Fibroblast of mammary gland (primary cell): ENCODE measurements at regions not wholly inside any gene's neighbourhood (a gene's known extent, or its start where the extent isn't known, plus 50 kb on each side); places are given as distances from the start of the nearest gene placed in this dataset.
"Not testable (repeated sequence)": the region's sequence is repeated elsewhere in the genome, so short reads cannot be mapped to it uniquely, and the experiment has no call there.

ENCODE experiments used
- DNase-seq: peaks from one replicate; pipeline ENCODE4 v3.0.0-alpha.2; 2010; ENCODE audit warnings: low read depth
- H3K4me3 ChIP-seq: 2 replicates; pipeline ENCODE4 v1.5.1; 2011; ENCODE audit warnings: low read depth, mild to moderate bottlenecking, low read length, moderate library complexity; ENCODE audit not compliant: control insufficient read depth
- TF ChIP-seq, protein P1 (sequence below): conservative IDR thresholded peaks from 2 replicates; pipeline ENCODE4 v1.5.1; 2011; ENCODE audit warnings: low read depth, low read length, inconsistent platforms; ENCODE audit not compliant: control insufficient read depth, insufficient read depth

DNA sequence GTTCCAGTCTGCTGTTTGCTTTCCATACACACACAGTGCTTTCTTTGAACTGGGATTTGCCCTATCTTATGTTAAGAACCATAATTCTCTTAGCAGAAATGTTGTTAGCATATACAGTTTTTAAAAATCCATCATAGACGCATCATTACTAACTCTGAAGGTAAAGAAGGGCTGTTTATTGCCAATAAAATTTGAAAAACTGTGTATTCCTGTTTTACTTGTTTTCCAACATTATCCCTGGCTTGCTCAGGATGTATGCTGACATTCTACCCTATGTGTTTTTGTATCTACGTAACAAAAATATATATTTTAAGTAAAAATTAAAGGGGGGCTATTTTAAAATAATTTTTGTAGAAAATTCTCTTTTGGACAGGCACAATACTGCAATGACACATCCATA, 857.2 kb downstream of the BRINP3 start:
- TF ChIP-seq, protein P1, sequence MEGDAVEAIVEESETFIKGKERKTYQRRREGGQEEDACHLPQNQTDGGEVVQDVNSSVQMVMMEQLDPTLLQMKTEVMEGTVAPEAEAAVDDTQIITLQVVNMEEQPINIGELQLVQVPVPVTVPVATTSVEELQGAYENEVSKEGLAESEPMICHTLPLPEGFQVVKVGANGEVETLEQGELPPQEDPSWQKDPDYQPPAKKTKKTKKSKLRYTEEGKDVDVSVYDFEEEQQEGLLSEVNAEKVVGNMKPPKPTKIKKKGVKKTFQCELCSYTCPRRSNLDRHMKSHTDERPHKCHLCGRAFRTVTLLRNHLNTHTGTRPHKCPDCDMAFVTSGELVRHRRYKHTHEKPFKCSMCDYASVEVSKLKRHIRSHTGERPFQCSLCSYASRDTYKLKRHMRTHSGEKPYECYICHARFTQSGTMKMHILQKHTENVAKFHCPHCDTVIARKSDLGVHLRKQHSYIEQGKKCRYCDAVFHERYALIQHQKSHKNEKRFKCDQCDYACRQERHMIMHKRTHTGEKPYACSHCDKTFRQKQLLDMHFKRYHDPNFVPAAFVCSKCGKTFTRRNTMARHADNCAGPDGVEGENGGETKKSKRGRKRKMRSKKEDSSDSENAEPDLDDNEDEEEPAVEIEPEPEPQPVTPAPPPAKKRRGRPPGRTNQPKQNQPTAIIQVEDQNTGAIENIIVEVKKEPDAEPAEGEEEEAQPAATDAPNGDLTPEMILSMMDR: no peak
- H3K4me3 ChIP-seq: no peak overlapping the region
- DNase-seq: no peak

DNA sequence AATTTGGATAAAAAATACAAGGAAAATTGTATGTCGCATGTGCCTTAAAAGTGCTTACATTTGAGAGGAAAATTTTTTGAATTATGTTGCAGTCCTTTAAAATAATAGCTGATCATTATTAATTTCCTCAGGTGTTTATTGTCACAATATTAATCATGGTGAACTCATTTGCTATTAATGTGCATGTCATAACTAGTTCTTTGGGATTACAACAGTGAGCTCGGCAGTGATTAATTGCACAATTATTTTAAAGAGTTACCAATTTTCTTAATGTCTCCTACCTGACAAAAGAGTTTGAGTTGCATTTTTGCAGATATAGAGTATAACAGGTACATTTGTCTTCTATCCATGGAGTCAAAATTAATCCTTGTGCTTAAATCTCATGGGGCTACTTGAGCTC, 854.3 kb downstream of the BRINP3 start:
- TF ChIP-seq, protein P1: no peak
- no peak for DNase-seq
- H3K4me3 ChIP-seq: no peak overlapping the region

DNA sequence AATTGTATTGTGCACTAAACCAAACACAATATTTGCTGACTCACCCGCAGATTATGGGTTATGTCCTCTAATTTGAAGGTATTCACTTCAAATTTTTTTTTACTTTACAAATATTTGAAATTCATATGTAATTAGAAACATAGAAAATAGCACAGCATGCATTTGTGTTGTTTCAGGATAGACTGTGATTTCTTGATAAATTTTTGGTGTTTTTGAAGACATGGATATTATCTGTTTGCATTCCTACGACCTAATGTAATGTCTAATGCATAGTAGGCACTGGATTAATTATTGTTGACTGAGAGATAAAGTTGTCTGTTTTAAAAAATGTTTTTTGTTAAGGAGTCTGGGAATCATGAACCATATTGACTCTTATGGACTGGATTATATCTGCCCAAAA, 850.2 kb downstream of the BRINP3 start:
- DNase-seq: no peak
- no peak overlapping the region for H3K4me3 ChIP-seq
- TF ChIP-seq, protein P1: no peak

DNA sequence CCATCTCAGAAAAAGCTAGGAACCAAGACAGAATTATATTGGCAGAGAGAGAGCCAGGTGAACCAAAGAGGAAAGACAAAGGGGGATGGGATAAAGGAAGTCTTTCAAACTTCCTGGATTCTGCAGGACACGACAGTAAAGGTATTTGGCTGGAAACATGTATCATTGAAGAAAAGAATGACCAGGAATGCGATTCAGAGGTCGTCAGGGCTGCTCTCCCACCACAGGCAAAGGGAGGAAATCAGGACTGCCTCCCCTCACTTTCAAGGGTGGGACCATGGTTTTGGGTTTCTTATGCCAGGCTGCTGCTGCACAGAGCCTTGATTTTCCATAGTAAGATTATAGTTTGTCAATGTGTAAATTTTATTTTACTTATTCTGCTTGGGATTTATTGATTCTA, 848.8 kb downstream of the BRINP3 start:
- TF ChIP-seq, protein P1: no peak
- no peak for DNase-seq
- H3K4me3 ChIP-seq: no peak overlapping the region

DNA sequence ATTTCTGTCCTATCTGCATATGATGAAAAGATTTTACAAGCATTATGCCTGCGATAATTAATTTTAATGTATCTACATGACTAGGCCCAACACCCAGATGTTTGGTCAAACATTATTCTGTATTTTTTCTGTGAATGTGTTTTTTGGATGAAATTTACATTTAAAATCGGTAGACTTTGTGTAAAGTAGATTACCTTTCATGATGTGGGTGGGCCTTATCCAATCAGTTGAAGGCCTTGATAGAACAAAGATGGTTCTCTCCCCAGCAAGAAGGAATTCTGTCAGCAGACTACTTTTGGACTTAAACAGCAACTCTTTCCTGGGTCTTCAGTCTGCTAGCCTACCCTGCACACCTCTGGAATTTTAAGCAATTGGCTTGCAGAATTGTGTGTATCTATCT, 844.0 kb downstream of the BRINP3 start:
- no peak for DNase-seq
- TF ChIP-seq, protein P1: no peak
- no peak overlapping the region for H3K4me3 ChIP-seq

DNA sequence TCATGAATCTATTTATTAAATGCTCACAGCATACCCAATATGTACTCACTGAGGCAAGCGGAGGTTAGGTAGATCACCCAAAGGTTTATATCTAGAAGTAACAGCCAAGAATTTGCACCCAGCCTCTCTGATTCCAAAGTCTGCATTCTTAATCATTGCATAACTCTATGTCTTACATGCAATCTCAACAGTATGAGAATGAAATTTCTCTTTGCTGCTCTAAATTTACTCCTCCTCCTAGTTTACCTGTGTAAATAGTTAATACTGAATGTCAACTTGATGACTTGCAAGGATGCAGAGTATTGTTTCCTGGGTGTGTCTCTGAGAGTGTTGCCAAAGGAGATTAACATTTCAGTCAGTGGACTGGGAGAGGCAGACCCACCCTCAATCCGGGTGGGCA, 840.6 kb downstream of the BRINP3 start:
- H3K4me3 ChIP-seq: no peak overlapping the region
- DNase-seq: no peak
- TF ChIP-seq, protein P1: no peak

DNA sequence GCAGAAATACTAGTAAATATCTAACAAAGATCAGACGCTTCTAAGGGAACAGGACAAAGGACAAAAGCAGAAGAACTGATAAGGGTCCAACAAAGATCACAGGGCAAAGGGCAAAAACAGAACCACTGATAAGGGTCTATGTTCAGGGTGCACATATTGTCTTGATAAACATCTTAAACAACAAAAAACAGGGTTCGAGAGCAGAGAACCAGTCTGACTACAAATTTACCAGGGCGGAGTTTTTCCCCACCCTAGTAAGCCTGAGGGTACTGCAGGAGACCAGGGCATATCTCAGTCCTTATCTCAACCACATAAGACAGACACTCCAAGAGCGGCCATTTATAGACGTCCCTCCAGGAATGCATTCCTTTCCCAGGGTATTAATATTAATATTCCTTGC, 833.5 kb downstream of the BRINP3 start:
- not testable (repeated sequence) for DNase-seq, H3K4me3 ChIP-seq
